ENCODE measurements at regions not wholly inside any gene's neighbourhood (a gene's known extent, or its start where the extent isn't known, plus 50 kb on each side); places are given as distances from the start of the nearest gene placed in this dataset.
"Not testable (repeated sequence)": the region's sequence is repeated elsewhere in the genome, so short reads cannot be mapped to it uniquely, and the experiment has no call there.

GRCh38 chr5:145517588-145517987, 317.6 kb downstream of the PRELID2 start:
- not testable (repeated sequence) for FAIRE-seq

GRCh38 chr5:145511351-145511750, 323.8 kb downstream of the PRELID2 start:
- DNase-seq (ENCODE audit: extremely low spot score, insufficient read length, low read depth), result no peak
- FAIRE-seq, result no peak

More at GRCh38 chr5:145517588-145517987, 317.6 kb downstream of the PRELID2 start:
- DNase-seq (ENCODE audit: extremely low spot score, insufficient read length, low read depth), result not testable (repeated sequence)

GRCh38 chr5:145510769-145511168, 324.4 kb downstream of the PRELID2 start:
- DNase-seq (ENCODE audit: extremely low spot score, insufficient read length, low read depth) (no peak), FAIRE-seq (no peak)

- FAIRE-seq (no peak), DNase-seq (ENCODE audit: extremely low spot score, insufficient read length, low read depth) (no peak)
Measured at GRCh38 chr5:145510324-145510723, 324.8 kb downstream of the PRELID2 start.

GRCh38 chr5:145509336-145510136, 325.6 kb downstream of the PRELID2 start:
- DNase-seq (ENCODE audit: extremely low spot score, insufficient read length, low read depth), result no peak
- no peak for FAIRE-seq

GRCh38 chr5:145506185-145506850, 328.8 kb downstream of the PRELID2 start:
- DNase-seq (ENCODE audit: extremely low spot score, insufficient read length, low read depth) (no peak), FAIRE-seq (no peak)

- FAIRE-seq, result no peak
- no peak for DNase-seq (ENCODE audit: extremely low spot score, insufficient read length, low read depth)
Measured at GRCh38 chr5:145502906-145503305, 332.2 kb downstream of the PRELID2 start.

GRCh38 chr5:145500710-145501109, 334.4 kb downstream of the PRELID2 start:
- DNase-seq (ENCODE audit: extremely low spot score, insufficient read length, low read depth) (no peak), FAIRE-seq (no peak)

GRCh38 chr5:145499483-145499882, 335.7 kb downstream of the PRELID2 start:
- DNase-seq (ENCODE audit: extremely low spot score, insufficient read length, low read depth), result no peak
- FAIRE-seq, result no peak

- DNase-seq (ENCODE audit: extremely low spot score, insufficient read length, low read depth) (no peak), FAIRE-seq (no peak)
Measured at GRCh38 chr5:145497052-145497451, 338.1 kb downstream of the PRELID2 start.

- DNase-seq (ENCODE audit: extremely low spot score, insufficient read length, low read depth) (no peak), FAIRE-seq (no peak)
Measured at GRCh38 chr5:145495741-145496140, 339.4 kb downstream of the PRELID2 start.

GRCh38 chr5:145495196-145495595, 339.9 kb downstream of the PRELID2 start:
- FAIRE-seq, result no peak
- DNase-seq (ENCODE audit: extremely low spot score, insufficient read length, low read depth), result no peak

GRCh38 chr5:145493435-145493834, 341.7 kb downstream of the PRELID2 start:
- no peak for FAIRE-seq
- no peak for DNase-seq (ENCODE audit: extremely low spot score, insufficient read length, low read depth)

GRCh38 chr5:145489516-145489915, 345.6 kb downstream of the PRELID2 start:
- DNase-seq (ENCODE audit: extremely low spot score, insufficient read length, low read depth) (no peak), FAIRE-seq (no peak)

GRCh38 chr5:145484158-145484557, 351.0 kb downstream of the PRELID2 start:
- DNase-seq (ENCODE audit: extremely low spot score, insufficient read length, low read depth) (no peak), FAIRE-seq (no peak)

- no peak for FAIRE-seq
- no peak for DNase-seq (ENCODE audit: extremely low spot score, insufficient read length, low read depth)
Measured at GRCh38 chr5:145483212-145483611, 351.9 kb downstream of the PRELID2 start.

GRCh38 chr5:145479857-145480256, 355.3 kb downstream of the PRELID2 start:
- DNase-seq (ENCODE audit: extremely low spot score, insufficient read length, low read depth) (no peak), FAIRE-seq (no peak)

GRCh38 chr5:145479271-145479670, 355.9 kb downstream of the PRELID2 start:
- DNase-seq (ENCODE audit: extremely low spot score, insufficient read length, low read depth) (no peak), FAIRE-seq (no peak)

- FAIRE-seq (no peak), DNase-seq (ENCODE audit: extremely low spot score, insufficient read length, low read depth) (no peak)
Measured at GRCh38 chr5:145478651-145479050, 356.5 kb downstream of the PRELID2 start.

- no peak for DNase-seq (ENCODE audit: extremely low spot score, insufficient read length, low read depth)
- no peak for FAIRE-seq
Measured at GRCh38 chr5:145473042-145473642, 362.0 kb downstream of the PRELID2 start.
